RWPE1 (cell line): ENCODE measurements at regions not wholly inside any gene's neighbourhood (a gene's known extent, or its start where the extent isn't known, plus 50 kb on each side); places are given as distances from the start of the nearest gene placed in this dataset.

Experiments
- CTCF ChIA-PET: fragments of 350-600 bp; sonication (Branson Sonifier 250); formaldehyde crosslinking; extraction: SDS; loops from one replicate; lab custom pipeline; 2021; lab: Yijun Ruan, JAX
- POLR2A ChIA-PET: fragments of 400-600 bp; formaldehyde crosslinking; extraction: SDS; loops from one replicate; lab custom pipeline; 2020; ENCODE audit warnings: antibody characterized with exemption; ENCODE audit not compliant: low non-redundant PET; lab: Yijun Ruan, JAX
- DNase-seq: peaks from one replicate; pipeline ENCODE4 v3.0.0; 2012; ENCODE audit warnings: low spot score
- H3K27ac ChIP-seq: fragments of 450-650 bp; 2 replicates; pipeline ENCODE4 v1.5.1; 2017
- CTCF ChIP-seq: fragments of 450-650 bp; conservative IDR thresholded peaks from 2 replicates; pipeline ENCODE4 v1.5.1; 2017; ENCODE audit warnings: low read depth, mild to moderate bottlenecking

- CTCF ChIA-PET: no interaction called here
- DNase-seq: no peak
- TF ChIP-seq CTCF: no peak
- POLR2A ChIA-PET: no interaction called here
- no peak overlapping the region for H3K27ac ChIP-seq
These were observed 95.4 kb upstream of the S1PR1 start for GRCh38 chr1:101141376-101141775.

GRCh38 chr1:101139821-101140718 lies 96.7 kb upstream of the S1PR1 start:
- no peak overlapping the region for H3K27ac ChIP-seq
- CTCF ChIA-PET: interaction anchor here (0.7 kb wide), 1 partner anchor 1307 kb away, joined by 3 read pairs; no protein-coding TSS in a partner anchor
- DNase-seq: no peak
- POLR2A ChIA-PET: no interaction called here
- TF ChIP-seq CTCF: no peak

GRCh38 chr1:101139130-101139529 lies 97.7 kb upstream of the S1PR1 start:
- no peak for TF ChIP-seq CTCF
- POLR2A ChIA-PET: no interaction called here
- no peak overlapping the region for H3K27ac ChIP-seq
- DNase-seq: no peak
- CTCF ChIA-PET: no interaction called here

- no peak for TF ChIP-seq CTCF
- ChIA-PET CTCF (interaction anchor here (0.6 kb wide), 1 partner anchor 114 kb away, joined by 3 read pairs; no protein-coding TSS in a partner anchor), POLR2A (no interaction called here)
- no peak for DNase-seq
- H3K27ac ChIP-seq: no peak overlapping the region
These were observed 99.4 kb upstream of the S1PR1 start for GRCh38 chr1:101137144-101138126.

GRCh38 chr1:101136739-101137138 lies 100.1 kb upstream of the S1PR1 start:
- POLR2A ChIA-PET: no interaction called here
- DNase-seq: no peak
- H3K27ac ChIP-seq: no peak overlapping the region
- CTCF ChIA-PET: no interaction called here
- no peak for TF ChIP-seq CTCF

GRCh38 chr1:101136271-101136670 lies 100.5 kb upstream of the S1PR1 start:
- no peak overlapping the region for H3K27ac ChIP-seq
- TF ChIP-seq CTCF: no peak
- no peak for DNase-seq
- ChIA-PET POLR2A (no interaction called here), CTCF (no interaction called here)
